Colonic mucosa (tissue), 4 donors: ENCODE measurements at regions not wholly inside any gene's neighbourhood (a gene's known extent, or its start where the extent isn't known, plus 50 kb on each side); places are given as distances from the start of the nearest gene placed in this dataset.
A peak's percentile ranks its signal among the peaks of the same experiment; 100 is the strongest.

Source experiments
- DNase-seq: peaks from one replicate; pipeline ENCODE4 v3.0.0-alpha.2; 2020
- H3K27ac ChIP-seq: fragments of 200-600 bp; one replicate; pipeline ENCODE4 v1.8.0; 2021
- H3K27me3 ChIP-seq: fragments of 200-600 bp; one replicate; pipeline ENCODE4 v1.8.0; 2021
- H3K36me3 ChIP-seq: fragments of 200-600 bp; one replicate; pipeline ENCODE4 v1.8.0; 2021
- H3K4me1 ChIP-seq: fragments of 200-600 bp; one replicate; pipeline ENCODE4 v1.8.0; 2021; ENCODE audit warnings: mild to moderate bottlenecking
- H3K4me3 ChIP-seq: fragments of 200-600 bp; one replicate; pipeline ENCODE4 v1.8.0; 2021
- H3K9ac ChIP-seq, 2 donors: one replicate each; pipeline ENCODE4 v1.7.0; 2013; ENCODE audit warnings: control low read depth in 2 of 2, low read depth in 2 of 2, low read length in 2 of 2
- H3K9me3 ChIP-seq: fragments of 200-600 bp; one replicate; pipeline ENCODE4 v1.8.0; 2021
- intact Hi-C: fragments of 100-400 bp; cut with DNase I; formaldehyde crosslinking; loops from one replicate; pipeline ENCODE4 v1.14.1; 2022
- TF ChIP-seq, protein P1 (sequence below): fragments of 200-600 bp; IDR thresholded peaks from one replicate; pipeline ENCODE4 v1.8.0; 2022; ENCODE audit warnings: antibody characterized with exemption, mild to moderate bottlenecking
- donor health status: healthy.
- donor health status: DM: no; HTN: no; CAD: no.
- donor health status: DM: no; HTN: no; CAD: no.

GRCh38 chr4:184328022-184328736, 110.5 kb upstream of the ENPP6 start:
- TF ChIP-seq, protein P1, sequence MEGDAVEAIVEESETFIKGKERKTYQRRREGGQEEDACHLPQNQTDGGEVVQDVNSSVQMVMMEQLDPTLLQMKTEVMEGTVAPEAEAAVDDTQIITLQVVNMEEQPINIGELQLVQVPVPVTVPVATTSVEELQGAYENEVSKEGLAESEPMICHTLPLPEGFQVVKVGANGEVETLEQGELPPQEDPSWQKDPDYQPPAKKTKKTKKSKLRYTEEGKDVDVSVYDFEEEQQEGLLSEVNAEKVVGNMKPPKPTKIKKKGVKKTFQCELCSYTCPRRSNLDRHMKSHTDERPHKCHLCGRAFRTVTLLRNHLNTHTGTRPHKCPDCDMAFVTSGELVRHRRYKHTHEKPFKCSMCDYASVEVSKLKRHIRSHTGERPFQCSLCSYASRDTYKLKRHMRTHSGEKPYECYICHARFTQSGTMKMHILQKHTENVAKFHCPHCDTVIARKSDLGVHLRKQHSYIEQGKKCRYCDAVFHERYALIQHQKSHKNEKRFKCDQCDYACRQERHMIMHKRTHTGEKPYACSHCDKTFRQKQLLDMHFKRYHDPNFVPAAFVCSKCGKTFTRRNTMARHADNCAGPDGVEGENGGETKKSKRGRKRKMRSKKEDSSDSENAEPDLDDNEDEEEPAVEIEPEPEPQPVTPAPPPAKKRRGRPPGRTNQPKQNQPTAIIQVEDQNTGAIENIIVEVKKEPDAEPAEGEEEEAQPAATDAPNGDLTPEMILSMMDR, result no peak
- H3K4me1 ChIP-seq, result no peaks in the 10 kb centered on the region
- no peak overlapping the region for H3K4me3 ChIP-seq
- no peak overlapping the region for H3K9ac ChIP-seq
- H3K9me3 ChIP-seq, result no peaks in the 10 kb centered on the region
- no peaks in the 10 kb centered on the region for H3K27me3 ChIP-seq
- intact Hi-C loops, result no loop called here
- DNase-seq, result peak; percentile 12
- H3K27ac ChIP-seq, result peak overlapping the region; percentile 10
- no peaks in the 10 kb centered on the region for H3K36me3 ChIP-seq

GRCh38 chr4:184324939-184325477, 107.3 kb upstream of the ENPP6 start:
- no peaks in the 10 kb centered on the region for H3K36me3 ChIP-seq
- H3K4me3 ChIP-seq, result no peak overlapping the region
- H3K9me3 ChIP-seq, result no peaks in the 10 kb centered on the region
- H3K27me3 ChIP-seq, result no peaks in the 10 kb centered on the region
- H3K27ac ChIP-seq, result no peak overlapping the region
- H3K4me1 ChIP-seq, result no peaks in the 10 kb centered on the region
- DNase-seq, result peak; percentile 5
- no peak overlapping the region for H3K9ac ChIP-seq
- TF ChIP-seq, protein P1, result no peak
- intact Hi-C loops, result no loop called here

DNA sequence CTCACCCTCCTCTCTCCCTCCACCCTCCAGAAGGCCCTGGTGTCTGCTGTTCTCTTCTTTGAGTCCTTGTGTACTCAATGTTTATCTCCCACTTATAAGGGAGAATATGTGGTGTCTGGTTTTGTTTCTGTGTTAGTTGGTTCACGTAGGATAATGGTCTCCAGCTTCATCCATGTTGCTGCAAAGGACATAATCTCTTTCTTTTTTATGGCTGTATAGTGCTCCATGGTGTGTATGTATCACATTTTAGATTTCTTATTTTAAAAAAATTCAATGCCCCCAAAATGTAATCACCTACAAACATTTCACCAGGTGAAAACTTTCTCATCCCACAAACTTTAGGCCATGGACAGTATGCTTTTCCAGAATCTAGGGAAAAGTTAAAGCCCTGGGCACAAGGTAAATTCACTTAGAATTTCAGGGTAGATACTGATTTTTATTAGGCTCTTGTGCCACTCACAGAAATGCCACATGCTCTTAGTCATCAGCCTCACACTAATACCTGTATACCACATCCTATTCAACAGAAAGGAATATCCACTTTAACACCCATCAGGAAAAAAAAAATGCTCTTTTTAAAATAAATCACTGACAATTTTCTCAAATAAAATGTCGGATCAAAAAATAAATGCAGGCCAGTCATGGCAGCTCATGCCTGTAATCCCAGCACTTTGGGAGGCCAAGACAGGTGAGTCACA, 104.8 kb upstream of the ENPP6 start:
- Histone ChIP-seq H3K9ac (no peak overlapping the region), H3K27me3 (no peaks in the 10 kb centered on the region)

DNA sequence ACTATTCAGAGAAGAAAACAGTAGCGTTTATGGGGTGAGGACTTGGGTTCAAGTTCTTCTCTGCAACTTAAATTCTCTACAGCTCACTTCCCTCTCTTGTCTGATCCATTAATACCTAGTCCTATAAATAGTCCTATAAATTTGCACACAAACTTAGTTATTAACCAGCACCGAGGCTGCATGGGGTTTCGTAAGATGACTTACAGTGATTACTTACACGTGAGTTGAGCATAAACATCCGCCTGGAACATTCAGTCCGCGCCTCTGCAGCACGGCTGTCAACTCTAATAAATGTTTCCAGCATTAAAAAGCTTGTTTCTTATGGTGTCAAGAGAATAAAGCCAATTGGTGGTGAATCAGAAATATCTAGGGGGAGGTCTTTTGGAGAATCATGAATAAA, 103.0 kb upstream of the ENPP6 start:
- DNase-seq, result peak; percentile 11
- Histone ChIP-seq H3K9ac (no peak overlapping the region), H3K4me1 (no peaks in the 10 kb centered on the region), H3K9me3 (no peaks in the 10 kb centered on the region), H3K27ac (no peak overlapping the region), H3K27me3 (no peaks in the 10 kb centered on the region), H3K4me3 (no peak overlapping the region), H3K36me3 (no peaks in the 10 kb centered on the region)
- TF ChIP-seq, protein P1, result no peak
- intact Hi-C loops, result no loop called here

More for the DNA sequence above, 104.8 kb upstream of the ENPP6 start:
- Histone ChIP-seq H3K4me1 (no peaks in the 10 kb centered on the region), H3K36me3 (no peaks in the 10 kb centered on the region), H3K9me3 (no peaks in the 10 kb centered on the region), H3K27ac (no peak overlapping the region), H3K4me3 (no peak overlapping the region)
- peak; percentile 1 for DNase-seq
- intact Hi-C loops, result no loop called here
- TF ChIP-seq, protein P1, result no peak

GRCh38 chr4:184318852-184319251, 101.2 kb upstream of the ENPP6 start:
- no peaks in the 10 kb centered on the region for H3K36me3 ChIP-seq
- DNase-seq, result peak; percentile 7
- H3K4me3 ChIP-seq, result no peak overlapping the region
- TF ChIP-seq, protein P1, result no peak
- intact Hi-C loops, result no loop called here
- no peaks in the 10 kb centered on the region for H3K27me3 ChIP-seq
- no peaks in the 10 kb centered on the region for H3K4me1 ChIP-seq
- no peak overlapping the region for H3K27ac ChIP-seq
- H3K9ac ChIP-seq, result no peak overlapping the region
- no peaks in the 10 kb centered on the region for H3K9me3 ChIP-seq
